Osteocyte (in vitro differentiated cells): ENCODE measurements at regions not wholly inside any gene's neighbourhood (a gene's known extent, or its start where the extent isn't known, plus 50 kb on each side); places are given as distances from the start of the nearest gene placed in this dataset.

Source experiments
- DNase-seq: peaks from one replicate; pipeline ENCODE4 v3.0.0; 2021; ENCODE audit warnings: mixed read lengths; ENCODE audit not compliant: unreplicated experiment; ENCODE audit errors: extremely low spot score
- H3K27ac Mint-ChIP-seq: one replicate; pipeline ENCODE4 v1.8.0; 2021; ENCODE audit warnings: mild to moderate bottlenecking, mixed read lengths; ENCODE audit not compliant: unreplicated experiment
- H3K27me3 Mint-ChIP-seq: one replicate; pipeline ENCODE4 v1.8.0; 2021; ENCODE audit warnings: mixed read lengths; ENCODE audit not compliant: unreplicated experiment
- H3K36me3 Mint-ChIP-seq: one replicate; pipeline ENCODE4 v1.8.0; 2021; ENCODE audit warnings: mixed read lengths; ENCODE audit not compliant: unreplicated experiment
- H3K4me1 Mint-ChIP-seq: one replicate; pipeline ENCODE4 v1.8.0; 2021; ENCODE audit warnings: mixed read lengths; ENCODE audit not compliant: unreplicated experiment
- H3K4me3 Mint-ChIP-seq: one replicate; pipeline ENCODE4 v1.8.0; 2021; ENCODE audit warnings: mild to moderate bottlenecking, moderate library complexity, mixed read lengths; ENCODE audit not compliant: unreplicated experiment
- H3K9me3 Mint-ChIP-seq: one replicate; pipeline ENCODE4 v1.8.0; 2021; ENCODE audit warnings: mixed read lengths; ENCODE audit not compliant: unreplicated experiment
- TF ChIP-seq, protein P1 (sequence below): fragments of 200-600 bp; sonication (generic); IDR thresholded peaks from 2 replicates; pipeline ENCODE4 v1.5.0; 2021; ENCODE audit warnings: antibody characterized with exemption, mild to moderate bottlenecking, moderate library complexity

DNA sequence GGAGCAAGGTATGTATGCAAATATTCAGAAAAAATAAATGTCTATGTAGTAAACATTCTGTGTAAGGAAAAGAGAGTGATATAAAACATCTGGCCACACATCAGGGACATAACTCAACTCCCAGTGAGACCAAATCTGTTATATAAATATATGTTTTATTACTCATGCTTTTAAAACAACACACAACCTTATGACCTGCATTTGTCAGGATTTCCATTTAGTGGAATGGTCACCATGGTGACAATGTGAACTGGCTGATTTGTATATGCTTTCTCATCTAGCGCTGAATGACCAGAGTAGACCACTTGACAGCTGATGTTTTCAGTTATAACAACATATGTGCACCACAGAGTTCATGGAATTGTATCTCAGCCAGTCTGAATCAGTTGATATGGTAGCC lies 551.7 kb downstream of the HTR7 start:
- H3K9me3 Mint-ChIP-seq, result no peaks in the 10 kb centered on the region
- peak overlapping the region; percentile 91 for H3K27ac Mint-ChIP-seq
- no peaks in the 10 kb centered on the region for H3K36me3 Mint-ChIP-seq
- TF ChIP-seq, protein P1, sequence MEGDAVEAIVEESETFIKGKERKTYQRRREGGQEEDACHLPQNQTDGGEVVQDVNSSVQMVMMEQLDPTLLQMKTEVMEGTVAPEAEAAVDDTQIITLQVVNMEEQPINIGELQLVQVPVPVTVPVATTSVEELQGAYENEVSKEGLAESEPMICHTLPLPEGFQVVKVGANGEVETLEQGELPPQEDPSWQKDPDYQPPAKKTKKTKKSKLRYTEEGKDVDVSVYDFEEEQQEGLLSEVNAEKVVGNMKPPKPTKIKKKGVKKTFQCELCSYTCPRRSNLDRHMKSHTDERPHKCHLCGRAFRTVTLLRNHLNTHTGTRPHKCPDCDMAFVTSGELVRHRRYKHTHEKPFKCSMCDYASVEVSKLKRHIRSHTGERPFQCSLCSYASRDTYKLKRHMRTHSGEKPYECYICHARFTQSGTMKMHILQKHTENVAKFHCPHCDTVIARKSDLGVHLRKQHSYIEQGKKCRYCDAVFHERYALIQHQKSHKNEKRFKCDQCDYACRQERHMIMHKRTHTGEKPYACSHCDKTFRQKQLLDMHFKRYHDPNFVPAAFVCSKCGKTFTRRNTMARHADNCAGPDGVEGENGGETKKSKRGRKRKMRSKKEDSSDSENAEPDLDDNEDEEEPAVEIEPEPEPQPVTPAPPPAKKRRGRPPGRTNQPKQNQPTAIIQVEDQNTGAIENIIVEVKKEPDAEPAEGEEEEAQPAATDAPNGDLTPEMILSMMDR, result no peak
- no peak for DNase-seq
- H3K4me1 Mint-ChIP-seq, result peaks cover 42% of the 10 kb centered on the region
- no peaks in the 10 kb centered on the region for H3K27me3 Mint-ChIP-seq
- H3K4me3 Mint-ChIP-seq, result no peak overlapping the region

DNA sequence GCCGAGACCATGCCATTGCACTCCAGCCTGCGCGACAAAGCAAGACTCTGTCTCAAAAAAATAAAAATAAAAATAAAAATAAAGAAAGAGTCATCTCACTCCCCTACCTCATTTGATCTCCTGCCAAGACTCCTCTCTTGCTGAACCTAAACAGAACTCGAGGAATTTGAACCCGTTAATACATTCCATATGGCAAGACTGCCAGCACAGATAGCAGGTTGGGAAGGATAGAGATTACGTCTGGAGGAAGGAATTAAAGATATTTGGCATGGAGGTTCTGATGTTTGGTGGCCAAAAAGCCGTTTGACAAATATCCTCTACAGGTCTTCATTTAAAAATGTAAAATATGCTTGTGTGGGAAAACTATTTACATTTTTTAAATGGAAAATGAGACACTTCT lies 549.6 kb downstream of the HTR7 start:
- TF ChIP-seq, protein P1, result no peak
- no peak overlapping the region for H3K4me3 Mint-ChIP-seq
- no peaks in the 10 kb centered on the region for H3K36me3 Mint-ChIP-seq
- H3K27me3 Mint-ChIP-seq, result no peaks in the 10 kb centered on the region
- H3K9me3 Mint-ChIP-seq, result no peaks in the 10 kb centered on the region
- DNase-seq, result no peak
- peaks cover 35% of the 10 kb centered on the region for H3K4me1 Mint-ChIP-seq
- H3K27ac Mint-ChIP-seq, result peak overlapping the region; percentile 61

DNA sequence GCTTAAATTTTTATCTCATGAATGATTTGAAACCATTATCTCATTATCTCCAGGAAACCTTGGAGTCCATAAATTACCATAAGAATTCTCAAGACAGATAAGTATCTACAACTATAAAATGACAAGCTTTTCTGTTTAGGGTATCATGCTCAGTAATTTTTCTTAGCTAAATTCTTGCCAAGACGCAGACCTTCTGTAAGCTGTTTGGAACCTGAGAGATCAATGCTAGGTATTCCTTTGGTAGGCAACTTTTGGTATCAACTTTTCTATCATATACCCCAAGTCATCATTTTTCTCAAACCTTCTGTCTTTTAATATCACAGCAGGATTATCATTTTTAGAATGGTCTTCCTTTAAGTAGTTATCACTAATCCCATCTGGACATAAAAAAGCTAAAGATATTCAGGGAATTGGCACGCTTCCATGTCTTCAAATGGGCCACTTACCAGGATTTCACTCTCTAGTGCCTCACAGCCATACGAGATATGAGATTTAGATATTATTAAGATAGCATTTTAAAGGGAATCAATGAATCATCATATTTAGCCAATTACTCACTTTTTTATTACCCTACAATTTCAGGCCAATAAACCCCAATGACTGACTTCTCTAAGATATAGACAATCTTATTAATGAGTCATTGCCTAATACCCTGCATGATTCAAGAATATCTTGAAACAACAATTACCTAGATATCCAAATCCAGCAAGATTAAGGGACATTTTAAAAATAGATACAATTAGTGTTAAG lies 544.1 kb downstream of the HTR7 start:
- no peak overlapping the region for H3K27ac Mint-ChIP-seq
- no peak overlapping the region for H3K4me3 Mint-ChIP-seq
- no peaks in the 10 kb centered on the region for H3K9me3 Mint-ChIP-seq
- no peaks in the 10 kb centered on the region for H3K27me3 Mint-ChIP-seq
- H3K36me3 Mint-ChIP-seq, result no peaks in the 10 kb centered on the region
- no peak for DNase-seq
- H3K4me1 Mint-ChIP-seq, result peaks cover 5% of the 10 kb centered on the region
- TF ChIP-seq, protein P1, result no peak

DNA sequence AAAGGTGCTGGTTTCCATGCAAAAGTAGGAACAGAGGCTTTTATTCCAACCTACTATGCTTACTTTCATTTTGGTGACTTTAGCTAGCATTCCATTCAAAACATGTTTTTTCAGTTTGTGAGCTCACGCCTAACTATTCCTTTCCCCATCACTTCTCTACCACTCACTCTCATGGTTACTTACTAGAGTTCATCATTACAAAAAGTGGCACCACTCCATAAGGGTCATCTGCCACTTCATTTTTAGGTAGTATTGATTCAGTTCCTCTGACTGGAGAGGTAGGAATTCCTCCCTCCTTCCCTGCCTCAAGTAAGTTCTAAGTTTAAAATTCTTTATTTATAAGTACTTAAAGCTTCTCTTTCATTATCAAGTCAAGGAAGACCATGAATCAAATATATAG lies 543.1 kb downstream of the HTR7 start:
- DNase-seq, result no peak
- TF ChIP-seq, protein P1, result no peak
- Mint-ChIP-seq H3K27ac (no peak overlapping the region), H3K27me3 (no peaks in the 10 kb centered on the region), H3K4me3 (no peak overlapping the region), H3K36me3 (no peaks in the 10 kb centered on the region), H3K9me3 (no peaks in the 10 kb centered on the region), H3K4me1 (peaks cover 12% of the 10 kb centered on the region)

DNA sequence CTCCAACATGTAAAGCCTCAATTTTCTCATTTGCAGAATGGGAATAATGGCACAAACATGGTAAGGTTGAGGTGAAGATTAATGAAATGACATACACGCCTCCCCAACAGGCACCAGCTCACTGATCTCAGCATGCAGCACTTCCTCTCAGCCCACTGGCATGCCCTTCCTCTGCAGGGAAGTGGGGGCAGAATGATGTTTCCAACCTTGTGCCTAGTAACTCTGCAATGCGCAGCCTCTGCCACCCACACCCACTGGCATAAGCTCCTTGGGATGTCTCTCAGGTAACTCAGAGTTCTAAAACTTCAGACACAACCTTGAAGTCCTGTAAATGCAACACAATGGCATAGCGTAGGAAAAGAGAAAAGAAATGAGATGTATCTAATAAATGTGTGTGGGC lies 540.7 kb downstream of the HTR7 start:
- H3K4me3 Mint-ChIP-seq, result no peak overlapping the region
- H3K9me3 Mint-ChIP-seq, result no peaks in the 10 kb centered on the region
- TF ChIP-seq, protein P1, result no peak
- no peaks in the 10 kb centered on the region for H3K27me3 Mint-ChIP-seq
- H3K4me1 Mint-ChIP-seq, result peaks cover 17% of the 10 kb centered on the region
- H3K27ac Mint-ChIP-seq, result no peak overlapping the region
- DNase-seq, result no peak
- no peaks in the 10 kb centered on the region for H3K36me3 Mint-ChIP-seq
